GM18499 (cell line): ENCODE measurements at regions not wholly inside any gene's neighbourhood (a gene's known extent, or its start where the extent isn't known, plus 50 kb on each side); places are given as distances from the start of the nearest gene placed in this dataset.

Experiments
- ATAC-seq: cut with Tn5 transposase; IDR thresholded peaks from one replicate; pipeline ENCODE4 v1.9.1; 2021; ENCODE audit warnings: moderate number of reproducible peaks; ENCODE audit not compliant: insufficient read depth, unreplicated experiment

DNA sequence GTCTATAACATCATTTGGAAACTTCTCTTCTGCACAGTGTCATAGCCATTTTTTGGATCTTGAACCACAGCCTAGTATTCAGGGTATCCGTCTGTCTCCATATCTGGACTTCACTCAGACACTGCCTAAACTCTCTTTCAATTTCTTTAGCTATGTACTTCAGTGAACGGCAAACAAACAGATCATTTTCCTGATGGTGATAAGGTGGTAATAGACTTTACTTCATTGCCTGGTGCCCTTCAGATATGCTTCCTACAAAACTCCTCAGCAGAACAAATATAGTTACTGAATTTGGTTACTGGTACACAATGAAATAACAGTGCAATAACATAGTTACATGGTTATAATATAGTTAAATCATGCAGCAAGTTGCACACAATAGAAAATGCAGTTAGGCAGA is 348.2 kb downstream of the ZSWIM6 start:
- no peak for ATAC-seq

DNA sequence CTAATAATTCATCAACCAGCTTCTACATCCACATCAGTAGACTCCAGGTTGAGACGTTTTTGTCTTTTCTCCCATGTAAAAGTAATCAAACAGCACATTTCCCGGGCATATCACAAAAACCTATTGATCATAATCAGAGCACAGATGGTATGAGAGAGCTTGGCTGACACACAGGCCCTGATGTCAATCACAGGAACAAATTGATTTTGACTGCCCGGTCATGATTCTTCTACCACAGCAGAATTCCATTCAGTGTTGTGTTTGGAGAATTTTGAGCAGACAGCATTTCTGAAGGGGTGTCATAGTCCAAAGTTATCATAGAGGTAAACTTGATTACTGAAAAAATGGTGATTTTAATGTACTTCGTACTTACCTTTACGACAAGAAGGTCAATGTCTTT is 351.1 kb downstream of the ZSWIM6 start:
- ATAC-seq: no peak

DNA sequence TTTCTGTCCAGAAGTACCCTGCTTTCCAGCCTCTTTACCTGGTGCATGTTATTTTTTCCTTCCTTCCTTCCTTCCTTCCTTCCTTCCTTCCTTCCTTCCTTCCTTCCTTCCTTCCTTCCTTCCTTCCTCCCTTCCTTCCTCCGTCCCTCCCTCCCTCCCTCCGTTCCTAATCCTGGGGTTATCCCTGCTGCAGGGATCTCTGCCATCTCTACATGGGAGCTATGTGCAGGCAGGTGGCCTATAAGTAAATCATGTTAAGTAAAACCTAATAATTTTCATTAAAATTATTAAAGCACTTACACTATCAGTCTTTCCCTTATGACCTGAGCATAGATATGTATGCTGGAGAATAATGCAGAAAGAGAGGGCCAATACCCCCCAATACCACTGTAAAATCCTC is 351.9 kb downstream of the ZSWIM6 start:
- ATAC-seq: no peak

DNA sequence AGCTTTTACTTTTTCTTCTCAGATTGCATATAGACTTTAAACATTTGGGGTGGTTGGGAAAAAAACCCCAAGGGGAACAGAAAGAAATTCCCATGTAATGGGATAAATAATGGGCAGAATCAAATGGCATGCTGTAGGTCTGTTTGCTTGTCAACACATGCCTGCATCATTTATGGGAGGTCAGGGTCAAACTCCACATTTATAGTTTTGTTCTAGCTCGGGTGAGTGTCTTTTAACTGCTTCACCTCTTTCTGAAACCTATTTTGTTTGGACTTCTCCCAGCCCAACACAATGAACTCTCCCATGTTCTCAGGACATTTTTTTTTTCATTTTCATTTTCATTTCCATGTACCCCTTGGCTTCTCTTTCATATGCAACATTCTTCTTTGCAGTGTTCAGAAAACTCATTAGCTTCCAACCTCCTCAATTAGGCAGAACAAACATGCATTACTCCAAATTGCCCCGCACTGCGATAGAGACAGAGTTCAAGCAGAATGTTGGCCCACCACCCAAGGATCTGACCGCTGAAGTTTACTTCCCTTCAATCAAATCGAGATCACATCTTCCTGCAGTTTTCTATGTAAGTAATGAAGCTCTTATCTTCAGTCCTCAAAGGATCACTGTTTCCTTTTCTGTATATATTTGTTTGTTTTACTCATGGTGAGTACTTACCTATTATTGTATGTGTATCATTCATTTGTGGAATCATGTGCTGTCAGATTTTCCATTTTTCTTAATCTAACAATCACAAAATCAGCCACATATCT is 354.6 kb downstream of the ZSWIM6 start:
- no peak for ATAC-seq

DNA sequence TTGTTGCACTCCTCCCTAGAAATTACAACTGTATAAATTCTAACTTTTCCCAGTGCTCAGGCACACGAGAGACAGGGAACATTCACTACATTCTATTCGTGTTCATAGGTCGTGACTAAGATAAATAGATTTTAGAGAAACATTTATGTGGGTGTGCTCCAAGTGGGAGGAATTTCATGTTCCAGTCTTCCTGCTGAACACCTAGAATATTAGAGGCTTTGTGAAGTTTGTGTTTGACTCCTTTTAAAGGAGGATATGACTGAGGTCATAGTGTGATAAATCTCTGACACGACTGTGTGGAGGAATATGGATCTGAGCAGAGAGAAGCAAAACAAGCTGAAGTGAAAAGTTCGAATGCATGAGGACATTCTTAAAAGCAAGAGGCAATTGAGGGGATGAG is 355.3 kb downstream of the ZSWIM6 start:
- no peak for ATAC-seq

DNA sequence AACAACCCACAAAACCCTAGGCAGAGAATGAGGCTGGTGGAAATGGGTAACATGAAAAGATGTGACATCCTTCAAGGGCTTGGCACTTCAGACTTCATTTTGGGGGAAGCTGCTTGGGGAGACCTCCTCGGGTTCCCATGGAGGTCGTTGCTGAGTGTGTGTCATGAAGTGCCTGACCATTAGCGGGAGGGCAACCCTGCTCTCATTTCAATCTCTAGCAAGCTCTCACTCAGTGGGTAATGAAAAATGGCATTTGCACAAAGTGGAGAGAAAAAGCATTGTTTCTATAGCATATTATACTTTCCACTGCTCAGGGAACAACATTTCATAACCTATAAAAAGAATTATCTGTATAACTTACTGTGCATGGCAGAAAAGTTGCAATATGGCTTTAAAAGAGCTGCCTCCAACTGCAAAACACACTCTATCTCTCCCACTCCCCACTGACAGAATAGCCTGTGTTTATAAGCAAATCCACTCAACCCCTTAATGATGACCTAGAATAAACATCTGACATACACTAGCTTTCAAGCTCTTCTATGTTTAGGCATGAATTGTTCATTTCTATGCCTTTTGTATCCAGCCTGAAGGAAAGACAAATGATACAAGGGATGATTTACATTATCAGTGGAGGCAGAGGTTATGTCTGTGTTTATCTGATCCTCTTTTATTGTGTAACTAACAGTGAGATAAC is 357.2 kb downstream of the ZSWIM6 start:
- no peak for ATAC-seq

DNA sequence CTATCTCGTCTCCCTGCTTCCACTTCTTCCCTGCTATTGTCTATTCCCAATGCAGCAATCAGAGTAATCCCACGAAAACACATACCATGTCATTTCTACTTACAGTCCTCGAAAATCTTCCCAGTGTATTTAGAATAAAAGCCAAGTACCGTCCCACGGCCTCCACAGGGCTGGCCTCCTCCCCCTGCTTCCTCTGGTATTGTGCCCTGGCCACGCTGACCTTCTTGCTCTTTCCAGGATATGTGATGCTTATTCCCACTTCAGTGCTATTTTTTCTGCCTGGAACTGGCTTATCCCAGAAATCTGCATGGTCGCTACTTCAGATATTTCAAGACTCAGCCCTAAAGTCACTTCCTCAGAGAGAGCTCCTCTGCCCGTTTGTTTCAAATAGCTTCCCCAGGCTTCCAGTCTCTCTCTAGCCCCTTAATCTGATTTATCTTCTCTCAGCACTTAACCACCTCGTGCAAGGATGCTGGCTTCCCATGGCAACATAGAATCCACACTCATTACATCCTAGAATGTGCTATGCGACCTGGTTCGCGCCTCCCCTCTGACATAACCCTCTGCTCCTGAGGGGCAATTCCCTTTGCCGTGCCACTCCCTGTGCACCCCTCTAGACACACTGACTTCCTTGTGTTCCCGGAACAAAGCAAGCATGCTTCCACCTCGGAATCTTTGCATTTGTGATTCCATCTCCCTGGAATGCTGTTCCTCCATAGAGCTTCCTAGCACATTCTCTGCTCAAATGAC is 365.9 kb downstream of the ZSWIM6 start:
- ATAC-seq: no peak

DNA sequence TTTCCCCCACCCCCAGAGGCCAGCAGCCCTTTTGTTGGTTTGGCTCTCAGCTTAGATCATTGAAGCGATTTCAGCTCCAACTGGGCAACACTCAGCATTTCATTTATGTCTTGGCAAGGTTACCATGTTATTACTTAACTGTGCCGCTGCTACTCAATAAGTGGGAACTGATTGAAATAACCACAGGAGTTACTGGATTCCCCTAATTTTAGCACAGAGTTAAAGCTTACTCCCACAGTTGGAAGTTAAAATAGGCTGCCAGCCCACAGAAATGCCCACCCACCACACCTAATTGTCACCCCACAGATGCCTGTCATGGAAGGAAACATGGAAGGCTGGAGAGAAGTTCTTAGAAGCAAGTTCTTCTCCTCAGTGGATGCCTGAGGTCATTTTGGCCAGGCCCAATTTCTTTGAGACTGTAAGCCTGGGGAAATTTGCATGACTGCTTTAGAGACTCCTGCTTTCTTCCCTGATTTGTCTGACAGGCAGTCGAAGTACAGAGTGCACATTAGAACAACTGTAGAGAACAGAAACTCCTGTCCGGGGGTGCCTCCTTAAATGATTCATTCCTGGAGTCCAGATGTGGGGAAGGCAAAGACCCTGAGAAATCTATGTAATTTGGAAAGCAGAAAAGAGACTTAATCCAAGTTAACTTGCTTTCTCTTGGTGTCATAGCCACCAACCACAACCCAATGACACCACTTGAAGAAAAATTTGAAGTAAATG is 370.0 kb downstream of the ZSWIM6 start:
- ATAC-seq: no peak

DNA sequence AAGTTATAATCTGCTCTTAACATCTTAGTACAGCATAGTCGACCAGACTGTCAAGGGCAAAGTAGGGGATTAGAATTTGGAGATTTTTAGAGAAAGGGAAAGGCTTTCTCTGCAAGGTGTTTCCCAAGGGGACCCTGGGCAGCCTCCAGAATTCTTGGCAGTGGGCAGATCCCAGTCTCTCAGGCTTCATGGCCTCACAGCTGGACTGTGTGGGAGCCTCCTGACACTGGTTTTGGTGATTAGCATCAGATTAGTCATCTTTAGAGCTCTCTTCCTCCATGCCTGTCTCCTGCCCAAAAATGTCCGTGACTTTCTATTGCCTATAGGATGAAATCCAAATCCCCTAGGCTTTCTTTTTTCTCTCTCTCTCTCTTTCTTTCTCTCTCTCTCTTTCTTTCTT is 370.7 kb downstream of the ZSWIM6 start:
- ATAC-seq: no peak

DNA sequence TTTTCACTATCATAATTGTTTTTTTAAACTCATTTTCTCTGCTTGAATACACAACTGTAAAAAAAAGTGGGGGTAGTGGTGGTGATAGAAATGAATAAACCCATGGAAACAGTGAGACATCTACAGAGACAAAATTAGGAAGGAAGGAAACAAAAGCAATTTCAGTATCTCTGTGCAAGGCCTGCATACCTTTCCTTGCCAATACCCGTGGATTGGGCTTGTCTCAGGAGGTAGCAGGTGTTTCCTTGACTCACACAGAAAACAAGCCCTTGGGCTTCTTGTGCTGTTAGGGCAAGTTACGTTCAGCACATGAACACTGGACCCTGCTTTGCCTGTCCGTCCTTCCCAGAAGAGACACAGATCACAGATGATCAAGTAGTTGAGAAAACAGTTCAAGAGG is 372.2 kb downstream of the ZSWIM6 start:
- ATAC-seq: no peak

DNA sequence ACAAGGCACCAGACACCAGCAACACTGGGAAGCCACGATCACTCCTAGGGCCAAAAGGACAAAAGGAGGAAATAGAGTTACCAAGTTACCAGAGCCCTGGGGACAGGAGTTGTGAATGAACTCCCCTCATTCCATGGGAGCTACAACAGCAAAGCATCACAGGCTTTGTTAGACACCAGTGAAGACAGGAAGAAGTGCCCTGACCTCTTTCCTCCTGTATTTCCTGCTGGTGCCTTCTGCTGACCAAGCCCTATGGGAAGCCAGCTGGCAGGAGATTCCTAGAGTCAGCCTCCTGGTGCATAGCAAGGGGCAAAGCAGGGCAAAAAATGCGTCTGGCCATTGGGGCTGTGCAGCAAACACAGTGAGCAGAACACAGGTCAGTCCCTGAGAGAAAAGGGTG is 374.7 kb downstream of the ZSWIM6 start:
- no peak for ATAC-seq

DNA sequence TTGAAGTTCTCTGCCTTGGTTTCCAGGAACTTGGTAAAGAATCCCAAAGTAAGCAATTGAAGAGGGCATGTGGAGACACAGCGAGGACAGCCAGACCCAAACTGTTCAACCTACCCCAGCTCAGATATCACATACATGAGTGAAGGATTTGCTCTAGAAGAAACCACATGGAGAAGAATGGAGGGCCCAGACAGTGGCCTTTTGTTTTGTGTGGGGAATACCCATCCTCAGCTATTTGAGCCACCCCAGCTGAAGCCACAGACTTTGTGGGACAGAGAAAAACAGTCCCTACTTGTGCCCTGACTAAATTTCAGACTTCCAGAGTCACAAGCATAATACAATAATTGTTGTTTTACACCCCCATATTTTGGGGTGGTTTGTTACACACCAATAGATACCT is 387.1 kb downstream of the ZSWIM6 start:
- ATAC-seq: no peak

DNA sequence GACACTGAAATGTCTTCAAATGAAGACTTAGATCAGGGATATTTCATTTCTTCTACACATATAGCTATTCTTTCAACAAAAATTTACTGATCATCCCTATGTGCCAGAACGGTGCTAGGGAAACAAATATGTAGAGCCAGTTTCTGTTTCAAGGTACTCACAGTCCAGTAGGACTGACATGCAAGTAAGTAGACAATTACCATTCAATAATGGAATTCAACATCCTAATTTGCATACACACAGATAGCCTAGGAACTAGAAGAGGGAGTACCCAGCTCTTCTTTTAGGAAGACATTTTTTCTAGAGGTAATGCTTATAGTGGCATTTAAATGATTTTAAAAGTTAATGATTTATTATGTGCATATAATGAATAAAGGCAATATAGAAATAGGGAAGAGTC is 388.8 kb downstream of the ZSWIM6 start:
- no peak for ATAC-seq

DNA sequence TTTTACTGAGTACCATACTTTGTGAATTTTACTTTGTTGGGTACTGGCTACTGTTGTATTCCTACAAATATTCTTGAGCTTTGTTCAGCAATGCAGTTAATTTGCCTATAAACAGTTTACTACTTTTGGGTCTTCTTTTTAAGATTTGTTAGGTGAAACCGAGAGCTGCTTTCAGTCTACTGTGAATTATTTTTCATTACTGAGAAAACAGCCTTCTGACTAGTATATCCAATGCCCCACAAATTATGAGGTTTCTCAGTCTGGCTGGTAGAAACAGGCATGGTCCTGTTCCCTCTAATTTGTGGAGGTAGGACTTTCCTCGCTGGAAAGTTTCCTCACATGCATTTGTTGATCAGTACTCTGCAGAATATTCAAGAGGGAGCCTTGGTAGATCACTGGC is 392.0 kb downstream of the ZSWIM6 start:
- no peak for ATAC-seq

DNA sequence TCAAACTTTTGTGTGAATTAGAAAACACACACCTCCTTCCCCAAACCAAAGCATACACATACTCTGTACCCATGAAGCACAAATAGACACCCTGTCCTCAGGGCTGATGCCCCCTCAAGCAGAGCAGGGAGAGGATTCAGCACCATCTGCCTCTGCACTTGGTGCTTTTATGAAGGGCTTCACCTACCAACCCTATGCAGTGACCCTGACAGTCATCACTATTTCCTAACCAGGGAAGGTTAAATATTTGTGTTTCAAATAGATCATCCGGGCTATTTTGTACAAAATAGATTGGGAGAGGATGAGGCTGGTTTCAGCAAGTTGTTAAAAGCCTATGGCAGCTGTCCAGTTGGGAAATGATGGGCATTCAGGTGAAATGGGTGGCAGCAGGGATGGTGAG is 396.2 kb downstream of the ZSWIM6 start:
- ATAC-seq: no peak

DNA sequence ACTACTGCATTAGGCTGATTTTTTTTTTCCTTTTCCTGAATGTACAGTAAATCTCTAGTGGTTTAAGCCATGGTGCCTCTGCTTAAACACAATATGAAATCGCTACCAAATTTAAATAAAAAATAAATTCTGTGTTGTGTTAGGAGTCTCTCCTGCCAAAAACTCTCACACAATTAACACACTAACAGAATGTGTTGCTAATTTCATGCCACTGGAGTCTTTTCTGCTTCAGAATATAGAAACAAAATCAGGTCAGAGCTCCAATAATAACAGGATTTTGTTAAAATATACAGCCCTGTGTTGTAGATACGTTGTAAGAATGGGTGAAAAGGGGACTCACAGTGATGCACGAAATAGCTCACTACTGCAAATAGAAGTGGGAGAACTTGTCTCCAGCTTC is 398.8 kb downstream of the ZSWIM6 start:
- ATAC-seq: no peak

DNA sequence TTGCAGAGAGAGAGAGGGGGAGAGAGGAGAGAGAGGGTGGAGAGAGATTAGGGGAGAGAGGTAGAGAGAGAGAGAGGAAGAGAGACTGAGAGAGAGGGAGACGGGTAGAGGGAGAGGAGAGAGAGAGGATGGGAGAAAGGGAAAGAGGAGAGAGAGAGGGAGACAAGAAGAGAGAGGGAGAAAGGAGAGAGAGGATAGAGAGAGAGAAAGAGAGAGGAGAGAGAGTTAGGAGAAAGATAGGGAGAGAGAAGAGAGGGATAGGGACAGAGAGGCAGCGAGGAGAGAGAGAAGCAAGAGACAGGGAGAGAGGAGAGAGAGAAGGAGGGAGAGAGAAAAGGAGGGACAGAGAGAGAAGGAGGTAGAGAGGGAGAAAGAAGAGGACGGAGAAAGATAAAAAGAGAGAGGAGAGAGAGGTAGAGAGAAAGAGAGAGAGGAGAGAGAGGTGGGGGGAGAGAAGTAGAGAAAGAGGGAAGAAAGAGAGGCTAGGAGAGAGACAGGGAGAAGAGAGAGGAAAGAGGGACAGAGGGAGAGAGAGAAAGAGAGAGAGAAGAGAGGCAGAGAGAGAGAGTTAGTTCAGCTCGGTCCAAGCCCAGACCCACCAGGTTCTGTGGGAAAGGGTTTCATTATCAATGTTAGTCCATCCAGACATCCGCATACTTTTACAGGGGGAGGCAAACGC is 399.3 kb downstream of the ZSWIM6 start:
- ATAC-seq: no peak

DNA sequence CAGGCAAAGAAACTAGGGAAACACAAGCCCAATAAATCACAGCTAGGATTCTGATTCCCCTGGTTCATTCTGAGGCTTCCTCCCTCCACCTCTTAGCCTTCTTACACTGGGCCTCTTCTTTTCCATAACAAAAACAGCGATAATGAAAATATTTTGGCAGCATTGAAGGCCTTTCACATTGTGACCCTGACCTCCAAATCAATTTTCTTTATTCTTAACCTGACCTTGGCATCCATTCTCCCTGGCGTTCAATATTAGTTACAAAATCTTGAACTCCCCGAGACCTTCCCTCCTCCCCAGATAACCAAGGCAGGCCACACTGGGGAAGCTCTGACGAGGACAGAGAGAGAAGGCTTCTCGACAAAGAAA is 399.9 kb downstream of the ZSWIM6 start:
- ATAC-seq: no peak

DNA sequence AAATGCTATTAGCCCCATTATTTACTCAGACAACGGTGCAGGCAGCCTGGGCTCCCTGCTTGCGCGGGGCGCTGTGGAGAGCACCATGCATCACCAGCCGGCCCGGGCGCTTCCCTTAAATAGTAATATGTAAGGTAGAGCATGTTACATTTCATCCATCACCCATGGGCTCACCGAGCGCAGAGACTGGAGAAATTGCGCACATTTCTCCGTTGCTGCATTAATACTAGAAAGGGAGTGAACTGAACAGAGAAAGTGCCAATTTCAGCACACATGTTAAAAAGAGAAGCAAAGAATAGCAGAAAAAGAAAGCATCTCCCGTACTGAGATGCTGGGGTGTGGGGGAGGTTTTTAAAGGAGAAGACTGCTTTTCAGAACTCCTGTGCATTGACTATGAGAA is 400.3 kb downstream of the ZSWIM6 start:
- no peak for ATAC-seq

DNA sequence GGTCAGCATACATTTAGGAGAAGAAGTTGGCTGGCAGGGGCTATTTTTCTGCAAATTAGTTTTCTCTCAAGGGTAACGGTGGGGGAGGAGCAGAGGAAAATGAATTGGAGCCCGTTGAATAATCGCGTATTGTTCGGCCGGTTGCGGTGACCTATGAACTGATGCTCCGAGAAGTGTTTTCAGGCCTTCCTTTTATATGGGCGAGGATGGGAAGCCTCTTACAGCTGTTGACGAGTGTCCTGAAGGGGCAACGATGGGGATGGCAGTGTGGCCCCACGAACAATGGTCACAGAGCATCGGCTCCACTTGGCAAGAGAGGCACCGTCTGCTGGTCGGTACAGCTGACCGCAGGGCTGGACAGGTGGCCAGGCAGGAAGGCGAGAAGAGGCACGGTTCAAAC is 400.7 kb downstream of the ZSWIM6 start:
- ATAC-seq: no peak
